K562 (cell line): ENCODE measurements at regions not wholly inside any gene's neighbourhood (a gene's known extent, or its start where the extent isn't known, plus 50 kb on each side); places are given as distances from the start of the nearest gene placed in this dataset.

Source experiments
- ATAC-seq: fragments of 200-7000 bp; cut with Tn5 transposase; 3 replicates; pipeline ENCODE4 v1.9.1; 2020; ENCODE audit warnings: moderate library complexity
- BruUV-seq: library from RNA; stranded (reverse); fragments of 400-500 nt; replicated peaks from 2 replicates; lab custom pipeline; 2021; lab: Mats Ljungman, UMichigan
- CTCF ChIA-PET: fragments of 300-600 bp; formaldehyde crosslinking; extraction: SDS; loops from one replicate; lab custom pipeline; 2021; ENCODE audit warnings: low intra/inter-chr PET ratio; lab: Yijun Ruan, JAX
- POLR2A ChIA-PET: fragments of 300-600, 350-650 bp; sonication (Branson Sonifier 250); formaldehyde crosslinking; extraction: SDS; loops from one replicate; lab custom pipeline; 2021; ENCODE audit warnings: antibody characterized with exemption, inconsistent platforms; lab: Yijun Ruan, JAX
- DNase-seq, 4 experiments: peaks; one replicate each; pipeline versions ENCODE4 v3.0.0 to v3.0.0-alpha.2; 2011 to 2018; ENCODE audit warnings: low spot score in 3 of 4, mixed read lengths in 3 of 4; ENCODE audit errors: extremely low read depth in 1 of 4
- FAIRE-seq: peaks from 2 replicates; lab custom pipeline; 2011; peaks lifted over from hg19 to GRCh38; lab: Jason Lieb, UNC
- H2AFZ ChIP-seq: 2 replicates; pipeline ENCODE4 v1.6.0; 2011; ENCODE audit warnings: low read depth, low read length, control low read depth, inconsistent platforms
- H3K27ac ChIP-seq: fragments of 200-600 bp; 3 replicates; pipeline ENCODE4 v1.8.0; 2011; ENCODE audit warnings: low read depth, mild to moderate bottlenecking, control low read depth, inconsistent platforms, low read length, moderate library complexity, mixed read lengths; ENCODE audit errors: extremely low read depth
- H3K27me3 ChIP-seq, 2 experiments: fragments of 300-600 bp in 1 of 2; 2 replicates in 1 of 2; 3 replicates in 1 of 2; pipeline versions ENCODE4 v1.6.0 to v1.8.0; 2011; ENCODE audit warnings: inconsistent platforms in 2 of 2, low read length in 2 of 2, mild to moderate bottlenecking in 1 of 2, mixed read lengths in 1 of 2, moderate library complexity in 1 of 2; ENCODE audit not compliant: control insufficient read depth in 2 of 2, insufficient read depth in 2 of 2
- H3K36me3 ChIP-seq: fragments of 300-600 bp; 3 replicates; pipeline ENCODE4 v1.8.0; 2011; ENCODE audit warnings: mild to moderate bottlenecking, low read length, inconsistent platforms; ENCODE audit not compliant: control insufficient read depth, insufficient read depth
- H3K4me1 ChIP-seq, 2 experiments: fragments of 200-600 bp in 1 of 2; replicated peaks in 1 of 2; 2 replicates in 1 of 2; 3 replicates in 1 of 2; pipeline versions ENCODE4 v1.5.1 to v1.8.0; 2011; ENCODE audit warnings: inconsistent platforms in 2 of 2, low read length in 2 of 2, mild to moderate bottlenecking in 1 of 2, mixed read lengths in 1 of 2, moderate library complexity in 1 of 2; ENCODE audit not compliant: control insufficient read depth in 2 of 2, insufficient read depth in 2 of 2
- H3K4me2 ChIP-seq: 2 replicates; pipeline ENCODE4 v1.6.1; 2011; ENCODE audit warnings: low read length, control low read depth, inconsistent platforms, mixed read lengths; ENCODE audit not compliant: insufficient read depth
- H3K4me3 ChIP-seq: fragments of 200-600 bp; sonication (generic), shearing (Covaris generic); 2 replicates; pipeline ENCODE4 v1.5.1; 2016; ENCODE audit warnings: control low read depth, inconsistent platforms
- H3K79me2 ChIP-seq: fragments of 200-600 bp; 3 replicates; pipeline ENCODE4 v1.8.0; 2011; ENCODE audit warnings: low read length, inconsistent platforms; ENCODE audit not compliant: control insufficient read depth, insufficient read depth
- H3K9ac ChIP-seq, 2 experiments: 2 replicates each; pipeline versions ENCODE4 v1.6.0 to v1.6.1; 2011; ENCODE audit warnings: low read depth in 2 of 2, low read length in 2 of 2, control low read depth in 1 of 2, inconsistent platforms in 1 of 2, mild to moderate bottlenecking in 1 of 2, mixed read lengths in 1 of 2; ENCODE audit not compliant: insufficient read depth in 1 of 2
- H3K9me1 ChIP-seq: one replicate; pipeline ENCODE4 v1.6.0; 2011; ENCODE audit warnings: inconsistent platforms, mild to moderate bottlenecking, low read length, moderate library complexity; ENCODE audit not compliant: control insufficient read depth, insufficient read depth
- H3K9me3 ChIP-seq: replicated peaks from 2 replicates; pipeline ENCODE4 v1.5.1; 2011; ENCODE audit warnings: low read depth, low read length, inconsistent platforms; ENCODE audit not compliant: control insufficient read depth, insufficient read depth
- H4K20me1 ChIP-seq: replicated peaks from 2 replicates; pipeline ENCODE4 v1.6.1; 2011; ENCODE audit warnings: low read length, inconsistent platforms, mixed read lengths; ENCODE audit not compliant: control insufficient read depth, insufficient read depth
- CEBPB ChIP-seq: fragments of 450-650 bp; IDR thresholded peaks from 2 replicates; pipeline ENCODE4 v1.6.1; 2016; ENCODE audit warnings: missing genetic modification characterization, missing compliant biosample characterization
- ELK1 ChIP-seq: sonication (generic); formaldehyde crosslinking; IDR thresholded peaks from 2 replicates; pipeline ENCODE4 v1.8.1; 2022; ENCODE audit warnings: missing genetic modification reagents
- MCM2 ChIP-seq: fragments of 450-650 bp; IDR thresholded peaks from 2 replicates; pipeline ENCODE4 v1.6.1; 2017; ENCODE audit warnings: low read depth, mild to moderate bottlenecking
- NFIC ChIP-seq: fragments of 450-650 bp; IDR thresholded peaks from 2 replicates; pipeline ENCODE4 v1.6.1; 2017; ENCODE audit warnings: mild to moderate bottlenecking, inconsistent platforms
- WGBS: fragments of 100-300 bp; shearing (Covaris generic); methylation state at CpG from one replicate; pipeline ENCODE4 v1.1.6; 2016; ENCODE audit warnings: low coverage, mixed read lengths; ENCODE audit not compliant: insufficient coverage; ENCODE audit errors: missing lambda C conversion rate; 5-methylcytosine and 5-hydroxymethylcytosine counted together
- in situ Hi-C: fragments of 300-500 bp; cut with MboI; formaldehyde crosslinking; loops from 4 replicates; pipeline ENCODE4 v1.15.0; 2018; ENCODE audit warnings: inconsistent platforms, mixed read lengths
- intact Hi-C: fragments of 100-400 bp; cut with micrococcal nuclease; formaldehyde crosslinking; loops from 2 replicates; pipeline ENCODE4 v1.14.2; 2022

GRCh38 chr20:52078289-52078688, 113.3 kb downstream of the ZFP64 start:
- Histone ChIP-seq H4K20me1 (no peaks in the 10 kb centered on the region), H3K9ac (no peak overlapping the region), H3K27me3 (no peaks in the 10 kb centered on the region; a peak in 2 of 5 replicates), H3K9me1 (no peaks in the 10 kb centered on the region), H3K9me3 (no peaks in the 10 kb centered on the region), H3K36me3 (no peaks in the 10 kb centered on the region), H3K4me1 (no peaks in the 10 kb centered on the region), H3K4me3 (no peak overlapping the region), H3K79me2 (no peaks in the 10 kb centered on the region), H3K4me2 (no peak overlapping the region), H2AFZ (no peak overlapping the region), H3K27ac (no peak overlapping the region)
- ChIA-PET POLR2A (no interaction called here), CTCF (no interaction called here)
- ATAC-seq (no peak), DNase-seq (no peak), FAIRE-seq (no peak)
- intact Hi-C loops = no loop called here
- in situ Hi-C loops = loop anchor here (25.0 kb wide), 1 partner anchor 1091 kb away; no protein-coding TSS in a partner anchor
- no TSS peak for BruUV-seq
- 0% methylated on average over 4 of the region's 4 CpGs for WGBS
- TF ChIP-seq CEBPB (tag) (0 out of 2 replicates have a peak, but pooled peaks have one; percentile 21), ELK1 (no peak)

GRCh38 chr20:52076164-52076563, 115.4 kb downstream of the ZFP64 start:
- Histone ChIP-seq H3K36me3 (no peaks in the 10 kb centered on the region), H3K27ac (no peak overlapping the region), H4K20me1 (no peaks in the 10 kb centered on the region), H3K4me3 (no peak overlapping the region), H3K4me2 (no peak overlapping the region), H2AFZ (no peak overlapping the region), H3K27me3 (no peaks in the 10 kb centered on the region; a peak in 2 of 5 replicates), H3K4me1 (no peaks in the 10 kb centered on the region), H3K9me1 (no peaks in the 10 kb centered on the region), H3K9ac (no peak overlapping the region), H3K9me3 (no peaks in the 10 kb centered on the region; the same call in 1 of the 2 replicates), H3K79me2 (no peaks in the 10 kb centered on the region)
- 19% methylated on average over 2 of the region's 2 CpGs for WGBS
- no peak for ATAC-seq
- no peak for DNase-seq
- in situ Hi-C loops (loop anchor here (25.0 kb wide), 1 partner anchor 1089 kb away; no protein-coding TSS in a partner anchor), intact Hi-C loops (no loop called here)
- TF ChIP-seq NFIC (peak; percentile 69), MCM2 (no peak)
- FAIRE-seq = no peak
- POLR2A ChIA-PET = no interaction called here
- CTCF ChIA-PET = no interaction called here
- BruUV-seq = no TSS peak
